ENCODE measurements at regions not wholly inside any gene's neighbourhood (a gene's known extent, or its start where the extent isn't known, plus 50 kb on each side); places are given as distances from the start of the nearest gene placed in this dataset.

DNA sequence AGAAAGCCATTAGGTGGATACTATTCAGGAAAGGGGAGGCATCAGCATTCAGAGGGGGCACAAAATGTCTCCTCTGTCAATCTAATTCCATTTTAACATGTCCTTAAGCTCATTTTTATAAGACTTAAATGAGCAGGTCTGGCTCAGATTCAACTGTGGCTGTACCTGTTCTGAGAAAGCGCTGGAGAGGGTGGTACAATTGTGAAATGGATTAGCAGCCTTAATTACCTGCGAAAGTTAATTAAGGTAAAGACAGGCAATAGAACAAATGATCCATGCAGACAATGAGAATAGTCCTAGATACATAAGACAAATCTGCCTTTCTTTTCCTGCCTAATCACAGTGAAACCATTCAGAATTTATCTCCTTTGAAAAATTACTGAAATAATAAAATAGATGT is 96.2 kb downstream of the TAF11L14 start:
- Histone ChIP-seq H3K9me3 (no peaks in the 10 kb centered on the region), H3K4me1 (no peaks in the 10 kb centered on the region), H3K27ac (no peak overlapping the region), H3K27me3 (no peaks in the 10 kb centered on the region), H3K4me3 (no peak overlapping the region), H3K36me3 (no peaks in the 10 kb centered on the region)
- TF ChIP-seq POLR2AphosphoS5 (IDR thresholded peaks at IDR 0.05) (no peak), EP300 (IDR thresholded peaks at IDR 0.05) (no peak)
- TF ChIP-seq, protein P1, sequence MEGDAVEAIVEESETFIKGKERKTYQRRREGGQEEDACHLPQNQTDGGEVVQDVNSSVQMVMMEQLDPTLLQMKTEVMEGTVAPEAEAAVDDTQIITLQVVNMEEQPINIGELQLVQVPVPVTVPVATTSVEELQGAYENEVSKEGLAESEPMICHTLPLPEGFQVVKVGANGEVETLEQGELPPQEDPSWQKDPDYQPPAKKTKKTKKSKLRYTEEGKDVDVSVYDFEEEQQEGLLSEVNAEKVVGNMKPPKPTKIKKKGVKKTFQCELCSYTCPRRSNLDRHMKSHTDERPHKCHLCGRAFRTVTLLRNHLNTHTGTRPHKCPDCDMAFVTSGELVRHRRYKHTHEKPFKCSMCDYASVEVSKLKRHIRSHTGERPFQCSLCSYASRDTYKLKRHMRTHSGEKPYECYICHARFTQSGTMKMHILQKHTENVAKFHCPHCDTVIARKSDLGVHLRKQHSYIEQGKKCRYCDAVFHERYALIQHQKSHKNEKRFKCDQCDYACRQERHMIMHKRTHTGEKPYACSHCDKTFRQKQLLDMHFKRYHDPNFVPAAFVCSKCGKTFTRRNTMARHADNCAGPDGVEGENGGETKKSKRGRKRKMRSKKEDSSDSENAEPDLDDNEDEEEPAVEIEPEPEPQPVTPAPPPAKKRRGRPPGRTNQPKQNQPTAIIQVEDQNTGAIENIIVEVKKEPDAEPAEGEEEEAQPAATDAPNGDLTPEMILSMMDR (IDR thresholded peaks at IDR 0.05): no peak
- intact Hi-C loops (cut with DNase I; ENCODE audit: low total_unique reads): no loop called here
- WGBS, 5 donors: 87 to 95% (median 93%) methylated on average over 2 of the region's 2 CpGs
- DNase-seq: no peak

DNA sequence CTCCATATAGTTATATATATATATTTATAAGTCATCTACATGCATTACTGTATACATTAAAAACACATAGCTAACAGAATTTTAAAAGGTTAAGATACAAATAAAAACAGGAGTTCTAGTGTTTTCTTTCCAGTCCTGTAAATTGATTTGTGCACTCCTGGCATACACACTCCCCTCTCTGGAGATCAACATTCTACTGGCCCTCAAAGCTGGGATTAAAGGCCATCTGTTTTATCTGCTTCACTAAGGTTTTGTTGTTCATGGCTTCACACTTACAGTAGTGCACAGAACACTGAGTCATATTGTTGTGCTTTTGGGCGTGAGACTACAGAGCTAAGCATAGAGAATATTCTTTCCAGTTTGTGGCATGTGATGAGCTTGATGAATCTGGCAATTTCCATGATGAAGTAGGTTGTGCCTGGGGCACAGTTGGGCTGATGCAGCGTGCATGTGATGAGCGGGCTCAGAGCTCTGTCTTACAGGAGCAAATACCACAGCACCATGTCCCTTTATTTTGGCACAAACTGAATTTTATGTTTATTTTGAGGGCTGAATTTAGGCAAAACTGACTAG is 98.2 kb downstream of the TAF11L14 start:
- Histone ChIP-seq H3K9me3 (no peaks in the 10 kb centered on the region), H3K4me3 (no peak overlapping the region), H3K36me3 (no peaks in the 10 kb centered on the region), H3K27ac (no peak overlapping the region), H3K4me1 (no peaks in the 10 kb centered on the region), H3K27me3 (no peaks in the 10 kb centered on the region)
- DNase-seq: no peak
- TF ChIP-seq, protein P1 (IDR thresholded peaks at IDR 0.05): no peak
- TF ChIP-seq POLR2A (IDR thresholded peaks at IDR 0.05): no peak
- TF ChIP-seq EP300 (IDR thresholded peaks at IDR 0.05): no peak
- intact Hi-C loops (cut with DNase I; ENCODE audit: low total_unique reads): no loop called here
- WGBS, 5 donors: 65 to 88% (median 85%) methylated on average over 3 of the region's 3 CpGs

DNA sequence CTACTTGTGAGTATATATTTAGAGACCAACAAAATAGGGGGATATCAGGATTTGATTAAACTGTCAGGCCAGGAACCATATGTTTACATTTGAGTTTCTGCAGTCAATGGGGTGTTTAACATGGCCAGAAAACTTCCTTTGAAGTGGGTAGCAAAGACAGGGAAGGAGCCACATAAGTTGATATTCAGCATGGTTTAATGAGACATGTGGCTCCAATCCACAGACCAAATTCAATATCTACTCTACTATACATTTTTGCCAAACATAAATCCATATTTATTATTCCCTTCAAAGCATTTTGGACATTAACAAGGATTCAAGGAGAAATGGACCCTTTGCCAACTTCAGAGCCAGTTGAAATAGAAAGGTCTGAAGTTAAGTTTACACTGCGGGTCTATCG is 99.8 kb downstream of the TAF11L14 start:
- H3K4me1 ChIP-seq: no peaks in the 10 kb centered on the region
- DNase-seq: no peak
- H3K4me3 ChIP-seq: no peak overlapping the region
- no peaks in the 10 kb centered on the region for H3K27me3 ChIP-seq
- H3K9me3 ChIP-seq: no peaks in the 10 kb centered on the region
- no peaks in the 10 kb centered on the region for H3K36me3 ChIP-seq
- 24 to 47% (median 36%) methylated on average over 2 of the region's 2 CpGs for WGBS, 5 donors
- no peak overlapping the region for H3K27ac ChIP-seq
- no peak for TF ChIP-seq POLR2AphosphoS5 (IDR thresholded peaks at IDR 0.05)
- no peak for TF ChIP-seq EP300 (IDR thresholded peaks at IDR 0.05)
- TF ChIP-seq, protein P1 (IDR thresholded peaks at IDR 0.05): no peak
- no peak for TF ChIP-seq POLR2A (IDR thresholded peaks at IDR 0.05)
- intact Hi-C loops (cut with DNase I; ENCODE audit: low total_unique reads): no loop called here

DNA sequence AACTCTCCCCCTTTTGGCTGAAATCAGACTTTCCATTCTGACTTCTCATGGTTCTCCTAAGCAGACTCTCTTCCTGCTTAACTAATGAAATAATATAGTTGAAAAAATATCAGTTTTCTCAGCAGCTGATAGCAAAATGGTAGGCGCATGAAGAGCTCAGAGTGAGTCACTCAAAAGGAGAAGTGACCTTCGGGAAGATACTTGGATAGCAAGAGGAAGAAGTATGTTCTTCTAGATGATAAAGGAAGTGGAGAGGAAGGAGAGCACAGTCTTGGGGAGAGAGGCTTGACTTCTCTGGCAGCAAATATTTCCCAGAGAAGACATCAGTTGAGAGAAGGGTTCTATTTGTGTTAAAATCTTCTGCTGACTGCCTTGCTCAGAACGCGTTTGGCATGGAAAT is 101.5 kb downstream of the TAF11L14 start:
- Histone ChIP-seq H3K4me1 (no peaks in the 10 kb centered on the region), H3K27ac (no peak overlapping the region), H3K27me3 (no peaks in the 10 kb centered on the region), H3K36me3 (no peaks in the 10 kb centered on the region), H3K9me3 (no peaks in the 10 kb centered on the region), H3K4me3 (no peak overlapping the region)
- TF ChIP-seq, protein P1 (IDR thresholded peaks at IDR 0.05): no peak
- TF ChIP-seq POLR2A (IDR thresholded peaks at IDR 0.05): no peak
- DNase-seq: no peak
- 64 to 80% (median 69%) methylated on average over 4 of the region's 4 CpGs for WGBS, 5 donors
- intact Hi-C loops (cut with DNase I; ENCODE audit: low total_unique reads): no loop called here
